ENCODE measurements at regions not wholly inside any gene's neighbourhood (a gene's known extent, or its start where the extent isn't known, plus 50 kb on each side); places are given as distances from the start of the nearest gene placed in this dataset.

GRCh38 chr17:79672496-79672895 lies 58.2 kb upstream of the ENPP7 start:
- Histone ChIP-seq H3K4me1 (no peaks in the 10 kb centered on the region), H3K27me3 (no peaks in the 10 kb centered on the region), H3K27ac (no peak overlapping the region), H3K4me3 (no peak overlapping the region), H3K9me3 (peaks cover 8 to 17% (median 16%) of the 10 kb centered on the region in 4 donors), H3K36me3 (no peaks in the 10 kb centered on the region)
- ATAC-seq (ENCODE audit: low FRiP score in 2 of 2) = no peak
- WGBS, 2 donors = 86 to 96% methylated on average over 4 to 5 of the region's 5 CpGs
- no peak for DNase-seq
- no peak for TF ChIP-seq POLR2AphosphoS5 (IDR thresholded peaks at IDR 0.05)
- TF ChIP-seq EP300 (IDR thresholded peaks at IDR 0.05) = no peak
- no peak for TF ChIP-seq CTCF (IDR thresholded peaks at IDR 0.05)
- TF ChIP-seq POLR2A (IDR thresholded peaks at IDR 0.05) = no peak

GRCh38 chr17:79671085-79671694 lies 59.6 kb upstream of the ENPP7 start:
- Histone ChIP-seq H3K9me3 (peaks cover 8 to 17% (median 16%) of the 10 kb centered on the region in 4 donors), H3K27ac (no peak overlapping the region), H3K4me1 (no peaks in the 10 kb centered on the region), H3K4me3 (no peak overlapping the region), H3K36me3 (no peaks in the 10 kb centered on the region), H3K27me3 (no peaks in the 10 kb centered on the region)
- no peak for ATAC-seq (ENCODE audit: low FRiP score in 2 of 2)
- no peak for DNase-seq
- 45 to 58% methylated on average over 7 to 13 of the region's 13 CpGs for WGBS, 2 donors
- TF ChIP-seq CTCF (IDR thresholded peaks at IDR 0.05) (no peak), POLR2AphosphoS5 (IDR thresholded peaks at IDR 0.05) (no peak), EP300 (IDR thresholded peaks at IDR 0.05) (no peak), POLR2A (IDR thresholded peaks at IDR 0.05) (no peak)

- TF ChIP-seq POLR2AphosphoS5 (IDR thresholded peaks at IDR 0.05) (no peak), EP300 (IDR thresholded peaks at IDR 0.05) (no peak), POLR2A (IDR thresholded peaks at IDR 0.05) (no peak), CTCF (IDR thresholded peaks at IDR 0.05) (no peak)
- peaks cover 8 to 17% (median 16%) of the 10 kb centered on the region in 4 donors for H3K9me3 ChIP-seq
- ATAC-seq (ENCODE audit: low FRiP score in 2 of 2) (no peak), DNase-seq (no peak)
- H3K27ac ChIP-seq = no peak overlapping the region
- H3K27me3 ChIP-seq = no peaks in the 10 kb centered on the region
- no peak overlapping the region for H3K4me3 ChIP-seq
- H3K36me3 ChIP-seq = no peaks in the 10 kb centered on the region
- peaks cover 0 to 5% (median under 1%) of the 10 kb centered on the region in 4 donors for H3K4me1 ChIP-seq
- 68 to 70% methylated on average over 13 to 15 of the region's 15 CpGs for WGBS, 2 donors
These were observed 59.8 kb upstream of the RBFOX3 start for GRCh38 chr17:79670537-79671084.

- no peaks in the 10 kb centered on the region for H3K27me3 ChIP-seq
- WGBS, 2 donors = 41 to 70% methylated on average over 3 to 4 of the region's 4 CpGs
- ATAC-seq (ENCODE audit: low FRiP score in 2 of 2) = no peak
These were observed 59.0 kb upstream of the RBFOX3 start for GRCh38 chr17:79669861-79670260.

More at GRCh38 chr17:79669861-79670260, 59.0 kb upstream of the RBFOX3 start:
- TF ChIP-seq POLR2AphosphoS5 (IDR thresholded peaks at IDR 0.05) = no peak
- TF ChIP-seq POLR2A (IDR thresholded peaks at IDR 0.05) = no peak
- no peak for TF ChIP-seq CTCF (IDR thresholded peaks at IDR 0.05)
- no peak for TF ChIP-seq EP300 (IDR thresholded peaks at IDR 0.05)
- Histone ChIP-seq H3K4me1 (peaks cover 0 to 10% (median 5%) of the 10 kb centered on the region in 4 donors), H3K36me3 (no peaks in the 10 kb centered on the region), H3K9me3 (peaks cover 8 to 17% (median 16%) of the 10 kb centered on the region in 4 donors), H3K4me3 (no peak overlapping the region), H3K27ac (no peak overlapping the region)
- no peak for DNase-seq

Measured in upper lobe of left lung (tissue), 6 donors.